Right kidney (tissue), 1 donor: ENCODE measurements at regions not wholly inside any gene's neighbourhood (a gene's known extent, or its start where the extent isn't known, plus 50 kb on each side); places are given as distances from the start of the nearest gene placed in this dataset.
"Not testable (repeated sequence)": the region's sequence is repeated elsewhere in the genome, so short reads cannot be mapped to it uniquely, and the experiment has no call there.

Experiments used
- DNase-seq: peaks from one replicate; pipeline ENCODE4 v3.0.0-alpha.2; 2016

GRCh38 chr6:75031102-75031501 is 174.8 kb downstream of the COL12A1 start:
- DNase-seq, result not testable (repeated sequence)

- DNase-seq, result no peak
These were observed 176.5 kb downstream of the COL12A1 start for GRCh38 chr6:75029333-75029732.

DNA sequence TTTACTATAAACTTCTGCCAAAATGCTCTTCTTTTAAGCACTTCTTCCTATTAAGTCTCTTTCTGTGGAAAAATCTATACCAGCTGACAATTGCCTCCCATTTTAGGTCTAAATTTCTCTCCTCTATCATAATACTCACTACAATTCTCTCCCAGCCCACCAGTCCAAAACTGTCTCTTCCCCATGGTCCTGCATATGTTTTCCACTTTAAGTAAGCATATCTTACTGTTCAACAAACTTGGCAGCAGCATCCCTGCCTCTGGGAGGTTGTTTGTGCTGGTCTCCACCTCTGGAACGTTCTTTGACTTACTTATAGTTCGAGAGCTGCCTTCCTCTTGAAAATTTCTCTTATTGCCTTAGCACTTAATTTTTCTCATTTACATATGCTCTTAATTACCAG is 180.5 kb downstream of the COL12A1 start:
- DNase-seq, result no peak

DNA sequence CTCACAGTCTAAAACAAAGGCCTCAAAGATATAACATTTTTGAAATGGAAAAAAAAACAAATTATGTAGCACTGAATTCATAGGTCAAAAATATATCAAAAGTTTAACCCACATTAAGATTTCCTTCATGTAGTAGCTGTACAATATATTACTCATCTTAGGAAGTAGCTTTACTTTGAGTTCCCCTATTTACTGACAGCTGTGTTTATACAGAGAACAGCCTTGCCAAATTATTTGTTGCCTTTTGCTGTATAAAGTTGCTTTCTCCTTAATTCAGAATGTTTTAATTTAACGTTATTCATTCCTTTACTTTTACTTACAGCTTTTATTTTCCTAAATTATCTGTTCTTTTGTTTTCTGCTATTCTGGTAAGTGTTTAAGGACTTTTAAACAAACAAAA is 181.0 kb downstream of the COL12A1 start:
- DNase-seq, result no peak

GRCh38 chr6:75023634-75024033 is 182.2 kb downstream of the COL12A1 start:
- DNase-seq, result no peak

DNA sequence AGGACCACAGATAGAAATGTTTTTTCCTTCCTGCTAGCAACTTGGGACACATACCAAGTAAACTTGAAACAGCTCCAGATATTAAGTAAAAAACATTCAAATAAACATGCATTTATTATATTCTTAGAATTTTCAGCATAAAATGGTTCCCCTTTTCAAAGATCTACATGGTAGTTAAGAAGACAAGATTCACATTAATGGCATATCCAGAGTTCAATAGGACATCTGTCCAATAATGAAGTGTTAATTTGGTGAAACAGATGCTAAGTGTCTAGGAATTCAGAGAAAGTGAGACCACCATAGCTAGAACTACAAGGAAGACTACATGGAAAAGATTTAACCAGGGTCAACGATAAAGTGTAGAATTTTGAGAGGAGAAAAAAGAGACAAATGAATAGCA is 184.9 kb downstream of the COL12A1 start:
- no peak for DNase-seq

- DNase-seq, result no peak
These were observed 185.5 kb downstream of the COL12A1 start for GRCh38 chr6:75020376-75020775.

GRCh38 chr6:75012018-75012417 is 193.8 kb downstream of the COL12A1 start:
- no peak for DNase-seq

DNA sequence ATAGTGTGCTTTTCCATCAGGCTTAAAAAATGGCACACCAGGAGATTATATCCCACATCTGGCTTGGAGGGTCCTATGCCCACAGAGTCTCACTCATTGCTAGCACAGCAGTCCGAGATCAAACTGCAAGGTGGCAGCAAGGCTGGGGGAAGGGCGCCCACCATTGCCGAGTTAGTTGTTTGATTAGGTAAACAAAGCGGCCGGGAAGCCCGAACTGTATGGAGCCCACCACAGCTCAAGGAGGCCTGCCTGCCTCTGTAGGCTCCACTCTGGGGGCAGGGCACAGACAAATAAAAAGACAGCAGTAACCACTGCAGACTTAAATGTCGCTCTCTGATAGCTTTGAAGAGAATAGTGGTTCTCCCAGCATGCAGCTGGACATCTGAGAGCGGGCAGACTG is 201.9 kb downstream of the COL12A1 start:
- DNase-seq, result not testable (repeated sequence)

GRCh38 chr6:74997646-74998045 is 208.2 kb downstream of the COL12A1 start:
- no peak for DNase-seq

DNA sequence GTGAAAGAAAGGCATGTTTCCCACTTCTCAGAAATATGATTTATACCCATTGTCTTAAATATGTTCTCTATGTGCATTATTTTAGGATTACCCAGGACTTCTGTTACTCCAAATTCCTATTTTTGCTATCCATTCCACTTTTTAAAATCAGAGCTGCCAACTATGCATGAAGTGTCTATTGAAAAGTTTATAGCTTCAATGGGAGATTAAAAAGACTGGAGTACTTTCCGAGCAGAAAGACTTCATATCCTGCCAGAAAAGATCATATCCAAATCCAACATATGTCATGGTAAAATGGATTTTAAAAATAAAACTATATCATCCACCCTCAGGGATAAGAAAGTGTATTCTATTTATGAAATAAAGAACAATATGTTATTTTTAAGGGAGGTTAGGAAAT is 212.7 kb downstream of the COL12A1 start:
- no peak for DNase-seq

DNA sequence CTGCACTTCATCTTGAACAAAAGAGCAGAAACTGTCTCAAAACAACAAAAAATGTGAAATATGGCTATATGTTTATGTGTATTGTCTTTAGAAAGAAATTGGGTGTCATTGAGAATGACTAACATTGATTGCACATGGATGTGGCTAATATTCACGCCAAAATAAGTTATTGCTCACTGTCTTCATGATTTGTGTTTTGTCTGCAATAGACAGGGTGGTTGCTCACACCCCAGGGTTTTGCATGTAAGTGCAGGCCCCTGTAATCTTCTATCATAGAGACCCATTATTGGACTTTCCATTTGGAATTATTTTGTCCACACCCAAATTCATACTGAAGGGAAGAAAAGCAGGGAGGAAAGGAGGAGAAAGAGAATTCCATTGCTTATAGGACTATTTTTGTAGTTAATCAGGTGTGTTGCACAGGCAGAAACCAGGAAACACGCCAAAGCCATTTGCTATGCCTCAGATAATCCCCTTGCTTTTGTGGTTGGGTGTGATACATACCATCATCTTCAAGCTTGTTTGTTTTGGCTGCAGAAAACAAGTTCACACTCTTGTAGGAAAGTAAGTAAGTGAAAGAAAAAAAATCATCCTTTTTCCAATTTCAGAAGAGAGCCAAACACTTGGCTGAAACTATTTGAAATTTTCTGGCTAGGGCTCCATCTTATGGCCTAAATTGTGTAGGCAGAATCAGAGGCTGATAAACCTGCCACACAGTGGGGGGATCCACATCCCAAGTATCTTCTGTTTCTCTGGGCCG is 214.1 kb downstream of the COL12A1 start:
- no peak for DNase-seq

GRCh38 chr6:74979065-74979766 is 226.6 kb downstream of the COL12A1 start:
- no peak for DNase-seq

- DNase-seq, result no peak
These were observed 229.2 kb downstream of the COL12A1 start for GRCh38 chr6:74976701-74977100.

DNA sequence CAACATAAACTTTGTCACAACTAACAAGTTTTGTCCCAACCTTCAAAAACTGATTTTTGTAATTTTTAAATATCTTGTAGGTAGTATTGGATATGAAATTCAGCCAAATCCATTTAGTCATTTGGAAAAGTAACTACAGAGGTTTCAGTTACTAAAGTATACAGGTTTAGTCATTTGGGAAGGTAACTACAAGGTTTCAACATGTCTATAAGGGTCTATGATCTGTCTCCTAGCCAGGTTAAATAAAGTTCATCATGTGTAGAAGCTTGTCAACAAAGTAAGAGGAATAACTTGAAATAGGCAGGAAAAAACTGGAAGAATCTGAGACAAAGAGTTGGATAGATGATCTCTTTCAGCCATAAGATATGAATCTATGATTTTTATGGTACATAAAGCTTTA is 229.8 kb downstream of the COL12A1 start:
- DNase-seq, result no peak

DNA sequence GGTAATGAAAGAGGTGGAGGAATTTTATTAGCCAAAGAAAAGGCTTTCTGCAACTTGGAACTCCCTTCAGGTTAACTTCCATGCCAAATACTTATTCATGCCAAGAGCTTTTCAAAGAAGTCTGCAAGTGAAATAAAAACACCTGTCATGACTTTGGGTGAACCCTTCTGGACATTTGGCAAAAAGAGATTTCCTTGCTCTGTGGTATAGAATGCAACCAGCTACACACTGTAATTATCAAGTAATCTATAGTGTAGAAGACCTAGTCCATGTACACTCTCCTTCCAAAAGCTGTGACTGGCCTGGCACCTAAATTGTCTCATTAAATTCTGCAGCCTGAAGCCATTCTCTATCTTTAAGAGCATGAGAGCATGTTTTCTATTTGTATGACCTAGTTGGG is 232.3 kb downstream of the COL12A1 start:
- DNase-seq, result no peak

GRCh38 chr6:74971633-74972032 is 234.2 kb downstream of the COL12A1 start:
- no peak for DNase-seq

GRCh38 chr6:74969591-74970267 is 236.1 kb downstream of the COL12A1 start:
- no peak for DNase-seq

DNA sequence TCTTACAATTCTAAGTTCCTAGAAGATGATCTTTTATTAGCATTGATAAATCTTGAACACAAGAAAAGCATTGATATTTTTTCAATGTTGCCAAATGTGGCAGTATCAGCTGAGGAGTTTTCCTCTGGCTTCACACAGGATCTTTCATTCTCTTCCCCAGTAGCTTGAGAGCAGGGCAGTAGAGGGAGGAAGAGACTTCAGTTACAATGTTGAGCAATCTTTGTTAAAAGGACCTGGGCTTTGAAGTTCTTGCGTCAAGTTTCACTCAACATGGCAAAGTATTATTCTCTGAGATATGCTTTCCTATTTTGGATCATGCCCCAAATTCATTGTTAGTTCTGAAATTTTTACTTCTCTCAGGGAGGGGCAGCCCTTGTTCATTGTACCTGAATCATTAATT is 238.0 kb downstream of the COL12A1 start:
- DNase-seq, result no peak

DNA sequence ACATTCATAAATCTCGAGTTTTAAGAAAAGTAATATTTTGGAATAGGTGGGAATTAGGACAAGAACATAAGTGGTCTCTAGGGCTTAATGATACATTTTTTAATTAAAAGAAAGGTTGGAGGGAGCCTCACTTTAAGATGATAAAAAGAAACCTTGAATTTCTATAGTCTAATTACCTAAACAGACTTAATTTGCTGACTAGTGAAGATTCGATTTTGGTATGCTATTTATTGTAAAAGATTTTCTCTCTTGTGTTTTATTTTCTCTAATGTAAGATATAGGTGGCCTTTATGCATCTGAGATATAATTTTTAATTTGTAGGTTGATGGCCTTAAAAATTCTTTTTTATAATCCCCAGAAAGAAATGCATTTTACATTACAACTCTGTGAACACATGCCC is 239.1 kb downstream of the COL12A1 start:
- DNase-seq, result no peak

DNA sequence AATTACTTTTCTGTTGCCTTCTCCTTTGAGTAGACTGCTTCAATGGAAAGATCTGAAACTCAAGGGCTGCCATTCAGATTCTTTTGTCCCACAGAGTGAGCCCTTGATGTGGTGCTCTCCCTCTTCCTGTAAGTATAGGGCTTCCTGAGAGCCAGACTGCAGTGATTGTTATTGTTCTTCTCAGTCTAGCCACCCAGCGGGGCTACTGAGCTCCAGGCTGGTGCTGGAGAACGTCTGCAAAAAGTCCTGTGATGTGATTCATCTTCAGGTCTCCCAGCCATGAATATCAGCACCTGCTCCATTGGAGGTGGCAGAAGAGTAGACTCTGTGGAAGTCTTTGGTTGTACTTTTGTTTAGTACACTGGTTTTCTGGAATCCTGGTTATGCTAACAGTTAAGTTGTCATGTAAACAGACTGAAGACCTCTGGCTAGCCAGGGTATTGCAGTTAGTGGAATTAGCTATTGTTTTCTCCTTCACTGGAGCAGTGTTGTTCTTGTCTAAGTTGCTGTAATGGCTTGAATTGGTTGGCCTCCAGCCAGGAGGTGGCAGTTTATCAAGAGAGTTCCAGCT is 240.9 kb downstream of the COL12A1 start:
- no peak for DNase-seq

DNA sequence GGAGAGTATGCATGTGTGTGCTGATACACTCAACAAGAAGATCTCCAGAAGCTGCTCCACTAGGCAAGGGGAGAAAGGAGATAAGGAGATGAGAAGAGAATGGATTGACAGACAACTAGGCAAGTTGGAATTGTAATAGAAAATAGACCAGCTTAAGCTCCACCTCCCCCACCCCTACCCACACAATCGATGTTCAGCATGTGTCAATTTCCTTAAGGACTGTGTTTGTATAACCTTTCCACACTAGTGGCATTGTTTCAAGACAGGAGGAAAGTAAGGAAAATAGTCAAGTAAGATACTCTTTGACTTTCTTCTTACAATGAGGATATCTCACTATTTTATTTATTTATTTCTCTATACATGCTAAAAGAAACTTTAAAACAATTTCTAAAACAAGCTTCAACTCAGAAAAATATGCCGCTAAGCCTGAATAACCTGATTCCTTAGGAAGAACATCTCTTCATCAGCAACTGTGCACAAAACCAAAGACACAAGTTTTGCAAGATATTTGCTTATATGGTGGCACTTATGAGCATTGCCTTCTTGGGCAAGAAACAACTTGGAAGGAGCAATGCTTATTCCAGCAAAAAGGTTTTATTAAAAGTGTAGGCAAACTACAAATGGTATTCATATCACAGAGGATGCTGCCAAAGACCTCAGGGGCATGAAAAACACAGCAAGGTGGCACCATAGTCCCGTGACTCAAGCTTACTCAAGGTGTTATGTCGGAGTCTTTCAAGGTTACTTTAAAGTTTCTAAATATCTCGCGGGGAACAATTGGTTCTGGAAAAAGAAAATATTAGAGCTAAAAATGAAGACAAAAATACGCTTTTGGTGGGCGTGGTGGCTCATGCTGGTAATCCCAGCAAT is 249.1 kb downstream of the COL12A1 start:
- no peak for DNase-seq
